ENCODE measurements at regions not wholly inside any gene's neighbourhood (a gene's known extent, or its start where the extent isn't known, plus 50 kb on each side); places are given as distances from the start of the nearest gene placed in this dataset.
"Not testable (repeated sequence)": the region's sequence is repeated elsewhere in the genome, so short reads cannot be mapped to it uniquely, and the experiment has no call there.

- no peak for ATAC-seq
- H3K9me3 Mint-ChIP-seq: peaks cover 11% of the 10 kb centered on the region
- intact Hi-C loops (cut with micrococcal nuclease): no loop called here
- ChIA-PET CTCF (no interaction called here), POLR2A (no interaction called here)
- H3K4me3 Mint-ChIP-seq: no peak overlapping the region
- H3K27me3 Mint-ChIP-seq: no peaks in the 10 kb centered on the region
- no peaks in the 10 kb centered on the region for H3K36me3 Mint-ChIP-seq (ENCODE audit: low read depth)
- DNase-seq: no peak
- H3K4me1 Mint-ChIP-seq (ENCODE audit: low read depth): no peaks in the 10 kb centered on the region
- no peak for TF ChIP-seq CTCF (IDR thresholded peaks at IDR 0.05)
- no peak overlapping the region for H3K27ac Mint-ChIP-seq
These were observed 958.9 kb upstream of the CNTN5 start for GRCh38 chr11:98061858-98062257.

- H3K27ac Mint-ChIP-seq: no peak overlapping the region
- intact Hi-C loops (cut with micrococcal nuclease): no loop called here
- CTCF ChIA-PET: no interaction called here
- POLR2A ChIA-PET: no interaction called here
- no peaks in the 10 kb centered on the region for H3K36me3 Mint-ChIP-seq (ENCODE audit: low read depth)
- no peaks in the 10 kb centered on the region for H3K27me3 Mint-ChIP-seq
- no peak for TF ChIP-seq CTCF (IDR thresholded peaks at IDR 0.05)
- ATAC-seq (no peak), DNase-seq (no peak)
- H3K4me1 Mint-ChIP-seq (ENCODE audit: low read depth): no peaks in the 10 kb centered on the region
- no peak overlapping the region for H3K4me3 Mint-ChIP-seq
- H3K9me3 Mint-ChIP-seq: peaks cover 9% of the 10 kb centered on the region
These were observed 958.0 kb upstream of the CNTN5 start for GRCh38 chr11:98062714-98063113.

- intact Hi-C loops (cut with micrococcal nuclease): no loop called here
- Mint-ChIP-seq H3K9me3 (peaks cover 11% of the 10 kb centered on the region), H3K27me3 (no peaks in the 10 kb centered on the region), H3K27ac (no peak overlapping the region), H3K36me3 (ENCODE audit: low read depth) (no peaks in the 10 kb centered on the region), H3K4me1 (ENCODE audit: low read depth) (no peaks in the 10 kb centered on the region), H3K4me3 (no peak overlapping the region)
- CTCF ChIA-PET: no interaction called here
- POLR2A ChIA-PET: no interaction called here
- ATAC-seq: no peak
- DNase-seq: no peak
- no peak for TF ChIP-seq CTCF (IDR thresholded peaks at IDR 0.05)
These were observed 952.5 kb upstream of the CNTN5 start for GRCh38 chr11:98068251-98068650.

- H3K4me1 Mint-ChIP-seq (ENCODE audit: low read depth); POLR2A ChIA-PET; CTCF ChIA-PET; H3K27me3 Mint-ChIP-seq; intact Hi-C loops (cut with micrococcal nuclease); H3K4me3 Mint-ChIP-seq; H3K9me3 Mint-ChIP-seq; ATAC-seq; DNase-seq; H3K36me3 Mint-ChIP-seq (ENCODE audit: low read depth); H3K27ac Mint-ChIP-seq: not testable (repeated sequence)
These were observed 951.6 kb upstream of the CNTN5 start for GRCh38 chr11:98069147-98069546.

- TF ChIP-seq CTCF (IDR thresholded peaks at IDR 0.05): no peak
- CTCF ChIA-PET: no interaction called here
- Mint-ChIP-seq H3K36me3 (ENCODE audit: low read depth) (no peaks in the 10 kb centered on the region), H3K4me1 (ENCODE audit: low read depth) (no peaks in the 10 kb centered on the region), H3K27ac (no peak overlapping the region), H3K9me3 (peaks cover 7% of the 10 kb centered on the region), H3K27me3 (no peaks in the 10 kb centered on the region), H3K4me3 (no peak overlapping the region)
- ATAC-seq (no peak), DNase-seq (no peak)
- POLR2A ChIA-PET: no interaction called here
- intact Hi-C loops (cut with micrococcal nuclease): no loop called here
These were observed 950.9 kb upstream of the CNTN5 start for GRCh38 chr11:98069861-98070260.

- DNase-seq (no peak), ATAC-seq (no peak)
- H3K4me1 Mint-ChIP-seq (ENCODE audit: low read depth): no peaks in the 10 kb centered on the region
- H3K36me3 Mint-ChIP-seq (ENCODE audit: low read depth): no peaks in the 10 kb centered on the region
- ChIA-PET CTCF (no interaction called here), POLR2A (no interaction called here)
- intact Hi-C loops (cut with micrococcal nuclease): no loop called here
- H3K27ac Mint-ChIP-seq: no peak overlapping the region
- peaks cover 7% of the 10 kb centered on the region for H3K9me3 Mint-ChIP-seq
- no peaks in the 10 kb centered on the region for H3K27me3 Mint-ChIP-seq
- TF ChIP-seq CTCF (IDR thresholded peaks at IDR 0.05): no peak
- no peak overlapping the region for H3K4me3 Mint-ChIP-seq
These were observed 929.8 kb upstream of the CNTN5 start for GRCh38 chr11:98090861-98091505.
